HG03558 (cell line): ENCODE measurements at regions not wholly inside any gene's neighbourhood (a gene's known extent, or its start where the extent isn't known, plus 50 kb on each side); places are given as distances from the start of the nearest gene placed in this dataset.

Experiments used
- ATAC-seq: cut with Tn5 transposase; IDR thresholded peaks from one replicate; pipeline ENCODE4 v1.9.1; 2021; ENCODE audit warnings: moderate number of reproducible peaks; ENCODE audit not compliant: unreplicated experiment; ENCODE audit errors: extremely low read depth

DNA sequence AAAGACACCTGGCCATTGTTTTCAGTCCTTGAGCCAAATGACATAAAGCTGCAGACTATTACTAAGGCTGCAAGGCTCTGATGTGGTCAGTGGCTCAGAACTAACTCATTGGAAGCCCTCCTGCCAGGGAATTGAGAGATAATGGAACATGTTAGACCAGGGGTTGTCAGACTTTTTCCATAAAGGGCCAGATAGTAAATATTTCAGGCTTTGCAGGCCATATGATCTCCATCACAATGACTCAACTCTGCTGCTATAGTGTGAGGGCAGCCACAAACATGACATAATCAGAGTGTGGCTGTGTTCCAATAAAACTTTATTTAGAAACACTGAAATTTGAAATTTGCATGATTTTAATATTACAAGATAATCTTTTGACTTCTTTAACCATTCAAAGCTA lies 140.3 kb downstream of the TMEM30B start:
- ATAC-seq = no peak

DNA sequence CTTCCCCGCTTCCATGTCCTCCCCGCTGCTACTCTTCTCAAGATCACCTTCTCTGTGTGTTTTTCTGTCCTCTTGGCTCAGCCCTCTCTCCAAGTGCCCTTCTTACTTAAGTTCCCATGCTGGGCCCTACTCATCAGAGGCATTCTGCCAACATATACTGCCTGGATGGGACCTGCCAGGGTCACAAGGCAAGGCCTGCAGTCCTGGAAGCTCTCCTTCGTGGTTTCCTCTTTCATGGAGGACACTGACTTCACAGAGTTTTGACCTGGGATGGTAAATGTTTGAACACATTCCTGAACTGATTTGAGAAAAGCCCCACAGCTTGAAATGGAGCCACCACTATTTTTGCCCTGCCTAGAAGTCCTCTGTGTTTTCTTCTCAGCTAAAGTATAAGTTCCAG lies 140.9 kb downstream of the TMEM30B start:
- no peak for ATAC-seq

DNA sequence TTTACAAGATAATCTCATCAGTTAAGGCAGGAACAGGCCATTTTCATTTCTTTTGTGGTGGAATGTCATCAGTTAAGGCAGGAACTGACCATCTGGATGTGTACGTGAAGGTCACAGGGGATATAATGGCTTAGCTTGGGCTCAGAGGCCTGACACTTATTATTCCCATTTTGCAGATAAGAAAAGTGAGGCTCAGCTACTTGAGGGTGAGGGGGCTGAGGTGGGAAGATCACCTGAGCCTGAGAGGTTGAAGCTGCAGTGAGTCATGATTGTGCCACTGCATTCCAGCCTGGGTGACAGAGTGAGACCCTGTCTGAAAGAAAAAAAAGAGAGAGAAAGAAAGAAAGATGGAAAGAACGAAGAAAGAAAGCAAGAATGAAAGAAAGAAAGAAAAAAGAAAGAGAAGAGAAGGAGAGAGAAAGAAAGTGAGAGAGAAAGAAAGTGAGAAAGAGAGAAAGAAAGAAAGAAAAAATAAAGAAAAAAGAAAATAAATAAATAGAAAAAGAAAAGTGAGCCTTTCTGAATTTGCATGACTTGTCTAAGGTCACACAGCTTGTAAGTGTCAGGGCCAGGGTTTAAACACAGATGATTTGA lies 142.0 kb downstream of the TMEM30B start:
- ATAC-seq = no peak

- no peak for ATAC-seq
These were observed 148.2 kb downstream of the TMEM30B start for GRCh38 chr14:61132894-61133293.

GRCh38 chr14:61132336-61132735 lies 148.8 kb downstream of the TMEM30B start:
- ATAC-seq = no peak

DNA sequence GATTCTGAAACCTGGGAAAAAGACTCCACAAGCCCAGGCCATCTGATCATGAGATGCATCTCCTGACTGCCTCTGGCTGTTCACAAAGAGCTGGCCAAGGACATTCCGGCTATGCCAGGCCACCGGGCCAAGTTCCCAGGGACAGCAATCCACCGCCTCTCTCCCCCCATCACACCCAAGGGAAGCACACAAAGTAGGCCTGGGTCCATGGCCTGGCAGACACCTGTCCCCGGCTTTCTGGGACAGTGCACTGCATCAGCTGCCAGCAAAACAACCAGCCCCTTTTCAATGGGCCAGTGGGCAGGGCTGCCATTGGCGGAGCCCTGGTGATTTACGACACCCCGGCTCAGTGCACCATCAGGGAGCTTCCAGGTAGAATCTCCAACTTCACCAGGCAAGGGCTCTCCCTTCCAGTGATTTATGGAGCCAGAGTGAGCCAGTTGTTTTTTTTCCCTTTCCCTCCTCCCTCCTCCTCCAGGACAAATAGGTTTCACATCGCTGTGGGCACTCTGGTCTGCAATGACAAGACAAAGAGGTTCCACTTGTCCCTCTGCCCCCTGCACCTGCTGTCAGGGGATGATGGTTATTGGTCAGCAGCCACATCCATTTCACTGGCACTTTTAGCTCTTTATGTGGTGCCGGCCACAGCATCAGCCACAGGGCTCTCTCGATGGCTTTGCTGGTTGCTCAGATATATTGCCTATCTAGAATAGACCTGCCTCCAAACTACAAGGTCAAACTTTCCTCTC lies 149.6 kb downstream of the SLC38A6 start:
- ATAC-seq = no peak

DNA sequence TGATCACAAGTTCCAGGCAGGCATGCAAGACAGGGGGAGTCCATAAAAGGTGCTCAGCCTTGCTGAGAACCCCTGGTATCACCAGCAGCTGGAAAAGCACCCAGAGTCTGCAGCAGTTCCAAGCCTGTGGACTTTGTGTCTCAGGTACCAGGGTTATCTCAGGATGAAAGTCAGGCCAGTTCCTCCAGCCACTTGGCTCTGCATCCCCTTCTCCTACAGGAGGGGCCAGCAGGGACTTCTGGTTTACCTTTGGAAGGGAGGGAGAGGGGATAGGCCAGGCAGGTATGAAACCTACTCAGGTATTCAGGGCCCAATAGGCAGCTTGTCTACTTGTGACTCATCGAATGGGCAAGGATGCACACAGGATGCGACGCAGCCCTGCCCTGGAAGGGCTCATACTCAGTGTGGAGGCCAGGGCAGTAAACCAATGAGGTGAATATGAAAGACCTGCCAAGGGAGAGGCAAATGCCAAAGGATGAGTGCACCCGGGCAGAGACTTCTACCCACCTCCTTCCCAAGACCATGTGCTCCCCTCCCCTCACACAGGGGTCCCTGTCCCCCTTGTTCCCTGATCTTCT lies 148.2 kb downstream of the SLC38A6 start:
- no peak for ATAC-seq

GRCh38 chr14:61128382-61129167 lies 147.5 kb downstream of the SLC38A6 start:
- no peak for ATAC-seq

GRCh38 chr14:61126603-61127498 lies 145.8 kb downstream of the SLC38A6 start:
- no peak for ATAC-seq

DNA sequence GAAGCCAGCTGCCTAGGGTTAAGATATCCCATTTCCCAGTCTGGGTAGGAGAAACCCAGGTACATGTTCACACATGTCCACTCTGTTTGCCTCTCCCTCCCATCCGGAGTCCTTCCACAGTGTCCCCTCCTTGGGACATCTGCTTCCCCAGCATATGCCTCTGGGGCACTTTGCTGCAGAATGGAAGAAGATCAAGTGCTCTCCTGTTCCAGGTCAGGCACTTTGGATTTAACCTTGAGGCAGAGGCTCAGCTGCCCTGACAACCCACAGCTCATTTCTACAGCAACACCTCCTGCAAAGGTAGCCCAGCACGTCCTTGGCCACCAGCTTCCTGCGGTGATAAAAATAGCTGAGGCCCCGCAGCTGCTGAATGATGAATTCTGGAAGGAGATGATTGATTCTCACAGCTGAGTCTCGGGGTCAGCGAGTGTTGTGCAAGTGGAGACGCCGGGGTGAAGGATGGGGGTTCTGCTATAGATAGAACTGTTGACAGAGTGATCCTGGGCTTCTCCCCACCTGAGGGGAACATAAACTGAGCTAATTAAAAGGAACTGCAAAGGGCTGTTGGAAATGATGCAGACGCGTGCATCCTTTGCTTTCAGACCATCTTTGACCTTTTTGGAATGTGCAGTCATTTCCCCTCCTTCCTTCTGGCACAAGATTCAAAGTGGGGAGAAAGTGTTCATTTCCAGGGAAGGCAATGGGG lies 145.0 kb downstream of the SLC38A6 start:
- no peak for ATAC-seq

- ATAC-seq = no peak
These were observed 144.2 kb downstream of the SLC38A6 start for GRCh38 chr14:61125041-61125866.

- ATAC-seq = no peak
These were observed 141.8 kb downstream of the SLC38A6 start for GRCh38 chr14:61122862-61123261.

GRCh38 chr14:61121355-61121787 lies 140.3 kb downstream of the SLC38A6 start:
- no peak for ATAC-seq

DNA sequence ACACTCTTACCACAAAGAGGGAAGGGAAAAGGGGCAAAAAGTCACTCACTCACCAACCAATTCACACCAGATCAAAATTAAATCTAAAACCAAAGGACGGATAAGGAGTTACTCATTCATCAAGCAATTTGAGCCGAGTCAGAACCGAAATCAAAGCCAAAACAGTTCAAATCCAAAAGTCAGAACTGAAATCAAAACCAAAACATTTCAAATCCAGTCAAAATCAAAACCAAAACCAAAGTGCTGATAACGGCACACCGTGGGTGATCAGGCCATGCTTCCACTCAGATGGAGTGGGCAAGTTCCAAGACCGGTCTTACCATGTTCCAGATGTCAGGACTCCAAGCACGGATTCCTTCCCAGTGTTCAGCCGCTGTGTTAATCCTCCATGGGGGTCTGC lies 139.5 kb downstream of the SLC38A6 start:
- ATAC-seq = no peak

DNA sequence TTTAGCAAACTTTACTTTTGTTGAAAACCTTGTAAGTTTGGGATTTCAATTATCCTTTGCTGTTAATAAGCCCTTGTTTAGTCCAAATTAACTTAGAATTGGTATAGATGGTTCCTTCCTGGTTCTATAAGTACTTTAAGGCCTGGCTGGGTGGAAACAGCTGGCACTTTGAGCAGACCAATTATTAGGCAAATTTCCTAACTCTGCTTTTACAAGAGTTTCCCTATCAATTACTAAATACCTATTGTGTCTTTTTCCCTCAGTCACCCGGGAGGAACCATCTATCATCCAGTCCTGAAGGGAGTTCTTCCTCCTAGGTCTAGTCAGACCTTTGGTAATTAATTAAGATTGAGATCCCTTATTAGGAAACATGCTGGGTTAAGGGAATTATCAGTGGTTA lies 138.0 kb downstream of the SLC38A6 start:
- ATAC-seq = no peak

DNA sequence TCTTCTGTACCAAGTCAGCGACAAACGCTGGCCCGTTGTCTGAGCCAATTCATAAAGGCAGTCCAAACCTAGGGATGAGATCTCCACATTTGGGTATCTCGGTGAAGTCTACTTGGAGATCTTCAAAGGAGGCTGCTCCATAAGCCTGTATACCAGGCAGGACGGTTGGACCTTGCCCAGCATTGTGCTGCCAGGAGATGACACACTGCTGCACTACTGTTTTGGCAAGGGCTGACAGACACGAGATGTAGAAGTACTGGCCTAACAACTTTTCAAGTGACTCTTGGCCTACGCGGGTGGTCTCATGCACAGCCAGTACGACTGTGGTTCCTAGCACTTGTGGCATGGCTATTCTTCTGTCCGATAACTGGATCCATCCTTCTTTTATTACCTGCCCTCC lies 135.3 kb downstream of the SLC38A6 start:
- no peak for ATAC-seq

DNA sequence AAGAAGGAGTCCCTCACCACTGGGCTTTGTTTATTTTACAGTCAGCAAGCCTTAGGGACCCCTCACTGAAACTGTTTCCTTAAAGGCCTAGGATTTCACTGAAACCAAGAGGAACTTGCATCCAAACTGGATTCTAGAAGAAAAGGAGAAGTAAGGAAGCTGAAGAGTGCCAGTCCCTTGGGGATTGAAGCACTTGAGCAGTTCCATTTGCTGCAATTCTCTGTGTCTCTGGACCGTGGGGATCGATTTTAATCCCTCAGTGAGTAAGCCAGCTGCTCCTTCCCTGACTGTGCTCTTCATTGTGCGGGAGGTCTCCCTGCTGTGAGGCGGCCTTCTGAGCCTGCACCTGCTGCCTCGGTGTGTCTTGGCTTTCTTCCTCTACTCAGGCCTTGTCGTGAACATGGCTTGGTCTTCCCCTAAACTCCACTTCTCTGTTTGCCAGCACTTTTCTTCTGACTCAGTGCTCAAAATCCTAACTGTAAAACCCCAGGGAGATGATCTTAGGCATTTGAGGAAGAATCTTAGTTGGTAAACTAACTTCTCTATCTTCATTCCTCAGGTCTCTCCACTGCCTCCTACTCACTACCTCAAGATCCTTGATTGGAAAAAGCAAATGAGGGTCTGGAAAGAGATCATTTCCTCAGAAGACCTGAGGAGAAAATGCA lies 132.6 kb downstream of the SLC38A6 start:
- ATAC-seq = no peak

GRCh38 chr14:61112506-61112905 lies 131.5 kb downstream of the SLC38A6 start:
- ATAC-seq = no peak
